GM12878 (cell line): ENCODE measurements at regions not wholly inside any gene's neighbourhood (a gene's known extent, or its start where the extent isn't known, plus 50 kb on each side); places are given as distances from the start of the nearest gene placed in this dataset.
A peak's percentile ranks its signal among the peaks of the same experiment; 100 is the strongest.

Source experiments
- ATAC-seq: fragments of 200-7000 bp; cut with Tn5 transposase; 3 replicates; pipeline ENCODE4 v1.9.1; 2020; ENCODE audit warnings: mild to moderate bottlenecking, moderate library complexity
- BruUV-seq: library from RNA; stranded (reverse); fragments of 400-500 nt; replicated peaks from 2 replicates; lab custom pipeline; 2021; lab: Mats Ljungman, UMichigan
- CTCF ChIA-PET: fragments of 300-600 bp; sonication (Branson Sonifier 250); formaldehyde crosslinking; extraction: SDS; loops from one replicate; lab custom pipeline; 2021; ENCODE audit warnings: inconsistent platforms; lab: Yijun Ruan, JAX
- POLR2A ChIA-PET: fragments of 350-600 bp; formaldehyde crosslinking; extraction: SDS; loops from one replicate; lab custom pipeline; 2021; ENCODE audit warnings: inconsistent platforms; lab: Charles Lee
- RAD21 ChIA-PET: fragments of 300-600 bp; sonication (Branson Sonifier 250); formaldehyde crosslinking; loops from one replicate; lab custom pipeline; 2023; ENCODE audit warnings: antibody characterized with exemption; ENCODE audit not compliant: unreplicated experiment; lab: Charles Lee
- SMC1A ChIA-PET: fragments of 300-600 bp; sonication (Branson Sonifier 250); formaldehyde crosslinking; loops from one replicate; lab custom pipeline; 2023; ENCODE audit not compliant: unreplicated experiment, uncharacterized antibody; lab: Charles Lee
- DNase-seq: peaks from one replicate; pipeline ENCODE4 v3.0.0-alpha.2; 2011; ENCODE audit warnings: low read depth, low spot score
- FAIRE-seq: peaks from 3 replicates; lab custom pipeline; 2011; peaks lifted over from hg19 to GRCh38; lab: Jason Lieb, UNC
- H2AFZ ChIP-seq: 2 replicates; pipeline ENCODE4 v1.6.0; 2011; ENCODE audit warnings: low read depth, low read length, control low read depth; ENCODE audit not compliant: control insufficient read depth
- H3K27ac ChIP-seq: 2 replicates; pipeline ENCODE4 v1.5.1; 2011; ENCODE audit warnings: control low read depth; ENCODE audit not compliant: control insufficient read depth, insufficient read depth
- H3K27me3 ChIP-seq, 2 experiments: replicated peaks in 1 of 2; 2 replicates each; pipeline versions ENCODE4 v1.6.0 to v1.6.1; 2011; ENCODE audit warnings: low read length in 1 of 2; ENCODE audit not compliant: control insufficient read depth in 2 of 2, insufficient read depth in 2 of 2
- H3K36me3 ChIP-seq, 2 experiments: 2 replicates each; pipeline ENCODE4 v1.5.1; 2011; ENCODE audit warnings: low read length in 1 of 2; ENCODE audit not compliant: control insufficient read depth in 2 of 2, insufficient read depth in 2 of 2
- H3K4me1 ChIP-seq: 2 replicates; pipeline ENCODE4 v1.6.1; 2011; ENCODE audit warnings: mild to moderate bottlenecking, low read length, moderate library complexity, mixed read lengths; ENCODE audit not compliant: control insufficient read depth, insufficient read depth
- H3K4me2 ChIP-seq: 2 replicates; pipeline ENCODE4 v1.6.0; 2011; ENCODE audit warnings: control low read depth; ENCODE audit not compliant: control insufficient read depth, insufficient read depth
- H3K4me3 ChIP-seq: fragments of 200-600 bp; sonication (generic); 2 replicates; pipeline ENCODE4 v1.5.1; 2016
- H3K79me2 ChIP-seq: 2 replicates; pipeline ENCODE4 v1.6.0; 2011; ENCODE audit warnings: low read length; ENCODE audit not compliant: control insufficient read depth, insufficient read depth
- H3K9ac ChIP-seq: 2 replicates; pipeline ENCODE4 v1.8.0; 2011; ENCODE audit warnings: low read length, control low read depth, mixed read lengths; ENCODE audit not compliant: control insufficient read depth, insufficient read depth
- H3K9me3 ChIP-seq: replicated peaks from 3 replicates; pipeline ENCODE4 v1.5.1; 2011; ENCODE audit warnings: mild to moderate bottlenecking, low read length; ENCODE audit not compliant: control insufficient read depth, insufficient read depth
- H4K20me1 ChIP-seq: 2 replicates; pipeline ENCODE4 v1.6.0; 2011; ENCODE audit not compliant: control insufficient read depth, insufficient read depth
- BCL11A ChIP-seq: IDR thresholded peaks from 2 replicates; pipeline ENCODE4 v1.6.1; 2011; ENCODE audit warnings: low read depth, low read length
- BHLHE40 ChIP-seq, 2 experiments: fragments of 450-650 bp in 1 of 2; IDR thresholded peaks; 2 replicates each; pipeline ENCODE4 v1.6.1; 2011 to 2017; ENCODE audit warnings: low read depth in 2 of 2, borderline replicate concordance in 1 of 2, improper control_type of control experiment in 1 of 2, low read length in 1 of 2, mild to moderate bottlenecking in 1 of 2
- BMI1 ChIP-seq: fragments of 450-650 bp; IDR thresholded peaks from 2 replicates; pipeline ENCODE4 v1.6.1; 2016; ENCODE audit warnings: mild to moderate bottlenecking, moderate library complexity, borderline replicate concordance
- CBFB ChIP-seq: IDR thresholded peaks from 2 replicates; pipeline ENCODE4 v1.6.1; 2016; ENCODE audit warnings: antibody characterized with exemption, low read depth
- CEBPZ ChIP-seq: fragments of 150-350 bp; IDR thresholded peaks from 2 replicates; pipeline ENCODE4 v1.6.1; 2016; ENCODE audit warnings: low read depth, low read length
- CREM ChIP-seq: IDR thresholded peaks from 2 replicates; pipeline ENCODE4 v1.6.1; 2014; ENCODE audit warnings: antibody characterized with exemption, low read depth
- FOXM1 ChIP-seq: IDR thresholded peaks from 2 replicates; pipeline ENCODE4 v1.6.1; 2012; ENCODE audit warnings: low read depth, mild to moderate bottlenecking, inconsistent platforms, low read length, moderate library complexity
- HDGF ChIP-seq: fragments of 450-650 bp; IDR thresholded peaks from 2 replicates; pipeline ENCODE4 v1.6.1; 2016; ENCODE audit warnings: antibody characterized with exemption
- IKZF2 ChIP-seq, 2 experiments: fragments of 450-650 bp; IDR thresholded peaks; 2 replicates each; pipeline ENCODE4 v1.6.1; 2017; ENCODE audit warnings: mild to moderate bottlenecking in 2 of 2, moderate library complexity in 2 of 2
- KDM1A ChIP-seq: fragments of 200-600 bp; sonication (generic); IDR thresholded peaks from 2 replicates; pipeline ENCODE4 v1.6.1; 2016; ENCODE audit warnings: borderline replicate concordance
- MEF2A ChIP-seq: IDR thresholded peaks from 2 replicates; pipeline ENCODE4 v1.6.1; 2011; ENCODE audit warnings: low read depth, mild to moderate bottlenecking, low read length, moderate library complexity; ENCODE audit not compliant: insufficient read depth
- MTA2 ChIP-seq: fragments of 450-650 bp; IDR thresholded peaks from 2 replicates; pipeline ENCODE4 v1.6.1; 2016; ENCODE audit warnings: low read depth, mild to moderate bottlenecking, moderate library complexity
- NRF1 ChIP-seq: conservative IDR thresholded peaks from 2 replicates; pipeline ENCODE4 v1.6.1; 2011; ENCODE audit warnings: mild to moderate bottlenecking, low read depth, low read length, improper control_type of control experiment
- PAX8 ChIP-seq: fragments of 450-650 bp; IDR thresholded peaks from 2 replicates; pipeline ENCODE4 v1.6.1; 2017; ENCODE audit warnings: mild to moderate bottlenecking, moderate library complexity
- PML ChIP-seq: IDR thresholded peaks from 2 replicates; pipeline ENCODE4 v1.6.1; 2012; ENCODE audit warnings: low read length, inconsistent platforms
- RBBP5 ChIP-seq: fragments of 200-600 bp; sonication (generic); conservative IDR thresholded peaks from 2 replicates; pipeline ENCODE4 v1.6.1; 2016
- SKIL ChIP-seq: fragments of 450-650 bp; IDR thresholded peaks from 2 replicates; pipeline ENCODE4 v1.6.1; 2017; ENCODE audit warnings: mild to moderate bottlenecking, low read depth, inconsistent platforms; ENCODE audit not compliant: poor library complexity, severe bottlenecking
- SMAD1 ChIP-seq: fragments of 450-650 bp; IDR thresholded peaks from 2 replicates; pipeline ENCODE4 v1.6.1; 2018; ENCODE audit warnings: mild to moderate bottlenecking, low read depth; ENCODE audit not compliant: partially characterized antibody
- SREBF2 ChIP-seq: IDR thresholded peaks from 2 replicates; pipeline ENCODE4 v1.6.1; 2012; ENCODE audit warnings: mild to moderate bottlenecking, low read length
- ZBED1 ChIP-seq: IDR thresholded peaks from 2 replicates; pipeline ENCODE4 v1.6.1; 2016; ENCODE audit warnings: borderline replicate concordance
- ZNF207 ChIP-seq: fragments of 450-650 bp; IDR thresholded peaks from 2 replicates; pipeline ENCODE4 v1.6.1; 2014; ENCODE audit warnings: antibody characterized with exemption, mild to moderate bottlenecking, borderline replicate concordance
- ZNF217 ChIP-seq: fragments of 450-650 bp; IDR thresholded peaks from 2 replicates; pipeline ENCODE4 v1.6.1; 2017; ENCODE audit warnings: antibody characterized with exemption, mild to moderate bottlenecking
- WGBS: methylation state at CpG from one replicate; pipeline ENCODE4 v1.1.6; 2016; ENCODE audit warnings: low lambda C conversion rate; ENCODE audit not compliant: insufficient replicate concordance, insufficient coverage; ENCODE audit errors: missing lambda C conversion rate; 5-methylcytosine and 5-hydroxymethylcytosine counted together
- in situ Hi-C: fragments of 300-500 bp; cut with MboI; formaldehyde crosslinking; loops from 9 replicates; pipeline ENCODE4 v1.14.3; 2018; ENCODE audit warnings: mixed read lengths
- intact Hi-C: fragments of 100-400 bp; cut with micrococcal nuclease; formaldehyde crosslinking; loops from one replicate; pipeline ENCODE4 v1.14.2; 2022; ENCODE audit not compliant: unreplicated experiment

GRCh38 chr7:90025771-90026170, 128.5 kb upstream of the STEAP1 start:
- Histone ChIP-seq H4K20me1 (no peaks in the 10 kb centered on the region), H3K79me2 (no peaks in the 10 kb centered on the region), H3K27ac (no peak overlapping the region), H3K4me1 (no peaks in the 10 kb centered on the region), H3K4me2 (no peak overlapping the region), H3K9ac (no peak overlapping the region), H3K27me3 (no peaks in the 10 kb centered on the region), H3K9me3 (no peaks in the 10 kb centered on the region), H3K36me3 (no peaks in the 10 kb centered on the region), H3K4me3 (no peak overlapping the region), H2AFZ (no peak overlapping the region)
- ChIA-PET RAD21 (no interaction called here), POLR2A (no interaction called here), CTCF (no interaction called here), SMC1A (no interaction called here)
- 0% methylated on average over 1 of the region's 1 CpG for WGBS
- in situ Hi-C loops (no loop called here), intact Hi-C loops (no loop called here)
- ATAC-seq (peak; percentile 72), DNase-seq (no peak), FAIRE-seq (no peak)
- BruUV-seq: no TSS peak
- TF ChIP-seq MTA2: peak; percentile 52; the same call in 1 of the 2 replicates
- no peak for TF ChIP-seq SMAD1
- TF ChIP-seq SREBF2: no peak
- TF ChIP-seq ZNF217: 0 out of 2 replicates have a peak, but pooled peaks have one; percentile 52
- TF ChIP-seq NRF1: no peak
- 0 out of 2 replicates have a peak, but pooled peaks have one; percentile 22 for TF ChIP-seq CREM
- peak; percentile 46; the same call in 1 of the 2 replicates for TF ChIP-seq BMI1
- no peak for TF ChIP-seq BHLHE40 (IDR thresholded peaks at IDR 0.05; ENCODE audit: borderline replicate concordance in 1 of 2, low read depth in 2 of 2, low read length in 1 of 2)
- TF ChIP-seq ZBED1: no peak
- peak; percentile 58; the same call in 1 of the 2 replicates for TF ChIP-seq BCL11A
- no peak for TF ChIP-seq PML
- TF ChIP-seq PAX8: no peak
- no peak for TF ChIP-seq RBBP5
- TF ChIP-seq FOXM1: no peak
- no peak for TF ChIP-seq HDGF
- no peak for TF ChIP-seq KDM1A
- no peak for TF ChIP-seq ZNF207
- TF ChIP-seq CEBPZ: no peak
- TF ChIP-seq CBFB: no peak
- TF ChIP-seq IKZF2 (IDR thresholded peaks at IDR 0.05): peak; percentile 81 to 82
- TF ChIP-seq MEF2A: no peak
- no peak for TF ChIP-seq SKIL
